Glomerular visceral epithelial cell (primary cell): ENCODE measurements at regions not wholly inside any gene's neighbourhood (a gene's known extent, or its start where the extent isn't known, plus 50 kb on each side); places are given as distances from the start of the nearest gene placed in this dataset.
"Not testable (repeated sequence)": the region's sequence is repeated elsewhere in the genome, so short reads cannot be mapped to it uniquely, and the experiment has no call there.

Source experiments
- DNase-seq: peaks from one replicate; pipeline ENCODE4 v3.0.0-alpha.2; 2016; ENCODE audit errors: extremely low spot score

DNA sequence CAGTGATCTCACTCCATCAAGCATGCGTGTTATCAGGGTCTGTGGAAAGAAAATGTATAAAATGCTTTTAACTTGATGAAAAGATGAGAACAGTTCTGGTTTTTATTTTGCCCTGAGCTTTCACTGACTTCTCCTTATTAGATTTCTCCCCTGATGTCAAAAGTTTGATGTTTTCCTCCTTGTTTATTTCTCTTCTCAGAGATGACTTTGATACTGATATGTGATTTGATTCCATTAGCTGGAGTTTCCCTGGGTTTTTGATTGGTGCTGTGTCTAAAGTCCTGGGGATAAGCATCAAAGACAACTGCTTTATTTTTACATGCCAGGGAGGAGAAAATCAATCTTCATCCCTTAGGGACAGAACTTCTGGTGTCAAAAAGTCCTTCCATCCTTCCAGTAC, 510.0 kb downstream of the KCTD16 start:
- DNase-seq: no peak

DNA sequence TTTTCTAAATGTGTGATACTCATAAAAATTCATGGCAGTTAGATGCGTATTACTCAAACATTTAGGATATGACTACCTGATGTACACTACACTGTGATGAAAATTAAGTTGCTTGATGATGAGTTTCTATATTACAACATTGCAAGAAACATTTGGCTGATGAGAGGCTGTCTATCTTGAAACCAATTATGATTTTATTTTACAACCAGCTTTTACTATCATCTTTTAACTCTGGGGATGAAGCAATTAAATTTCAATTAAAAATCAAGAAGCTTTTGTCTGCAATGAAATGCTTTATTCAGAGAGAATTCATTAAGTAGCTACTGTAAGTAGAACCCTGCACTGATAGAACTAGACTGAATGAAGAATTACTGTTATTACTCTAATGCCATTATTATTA, 500.4 kb downstream of the KCTD16 start:
- DNase-seq: no peak

DNA sequence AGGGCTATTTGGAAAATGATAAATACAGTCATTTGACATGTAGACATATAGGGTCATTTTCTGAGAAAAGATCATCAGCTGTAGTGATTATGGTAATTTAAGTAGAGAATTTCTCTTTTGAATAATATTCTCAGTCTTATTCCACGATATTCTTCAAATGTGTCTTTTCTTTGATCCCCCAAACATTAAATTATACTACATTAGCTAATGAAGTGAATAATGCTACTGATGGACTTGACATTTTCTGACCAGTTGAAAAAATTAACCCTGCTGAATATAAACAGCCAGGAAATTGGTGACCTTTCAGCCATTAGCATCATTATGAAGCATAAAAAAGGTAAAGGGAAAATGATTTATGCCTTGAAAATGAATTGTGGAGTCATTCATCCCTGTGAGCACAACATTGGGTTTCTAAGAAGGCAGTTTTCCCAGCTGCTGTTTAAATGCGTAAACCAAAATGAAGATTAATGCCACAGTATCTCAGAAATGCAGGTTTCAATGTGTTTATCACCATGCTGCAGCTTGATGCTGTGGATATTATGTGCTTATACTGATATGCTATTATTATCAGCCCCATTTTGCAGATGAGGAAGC, 489.1 kb downstream of the KCTD16 start:
- DNase-seq: no peak

DNA sequence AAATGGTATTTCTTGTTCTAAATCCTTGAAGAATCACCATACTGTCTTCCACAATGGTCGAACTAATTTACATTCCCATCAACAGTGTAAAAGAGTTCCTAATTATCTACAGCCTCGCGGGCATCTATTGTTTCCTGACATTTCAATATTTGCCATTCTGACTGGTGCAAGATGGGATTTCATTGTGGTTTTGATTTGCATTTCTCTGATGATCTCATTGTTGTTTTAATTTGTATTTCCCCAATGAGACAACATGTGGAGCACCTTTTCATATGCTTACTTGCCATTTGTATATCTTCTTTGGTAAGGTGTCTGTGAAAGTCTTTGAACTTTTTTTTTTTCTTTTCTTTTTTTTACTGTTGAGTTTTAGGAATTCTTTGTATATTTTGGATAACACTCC, 473.6 kb downstream of the KCTD16 start:
- no peak for DNase-seq

- no peak for DNase-seq
Measured at GRCh38 chr5:144638787-144639186, 468.1 kb downstream of the KCTD16 start.

DNA sequence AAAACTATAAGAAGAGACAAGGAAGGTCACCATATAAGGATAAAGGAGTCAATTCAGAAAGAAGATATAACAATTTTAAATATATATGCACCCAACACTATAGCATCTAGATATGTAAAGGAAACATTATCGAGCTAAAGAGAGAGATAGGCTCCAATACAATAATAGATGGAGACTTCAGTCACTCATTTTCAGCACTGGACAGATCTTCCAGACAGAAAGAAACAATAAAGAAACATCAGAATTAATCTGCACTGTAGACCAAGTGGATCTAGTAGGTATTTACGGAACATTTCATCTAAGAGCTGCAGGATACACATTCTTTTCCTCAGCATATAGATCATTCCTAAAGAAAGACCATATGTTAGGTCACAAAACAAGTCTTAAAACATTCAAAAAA, 463.5 kb downstream of the KCTD16 start:
- DNase-seq: no peak

DNA sequence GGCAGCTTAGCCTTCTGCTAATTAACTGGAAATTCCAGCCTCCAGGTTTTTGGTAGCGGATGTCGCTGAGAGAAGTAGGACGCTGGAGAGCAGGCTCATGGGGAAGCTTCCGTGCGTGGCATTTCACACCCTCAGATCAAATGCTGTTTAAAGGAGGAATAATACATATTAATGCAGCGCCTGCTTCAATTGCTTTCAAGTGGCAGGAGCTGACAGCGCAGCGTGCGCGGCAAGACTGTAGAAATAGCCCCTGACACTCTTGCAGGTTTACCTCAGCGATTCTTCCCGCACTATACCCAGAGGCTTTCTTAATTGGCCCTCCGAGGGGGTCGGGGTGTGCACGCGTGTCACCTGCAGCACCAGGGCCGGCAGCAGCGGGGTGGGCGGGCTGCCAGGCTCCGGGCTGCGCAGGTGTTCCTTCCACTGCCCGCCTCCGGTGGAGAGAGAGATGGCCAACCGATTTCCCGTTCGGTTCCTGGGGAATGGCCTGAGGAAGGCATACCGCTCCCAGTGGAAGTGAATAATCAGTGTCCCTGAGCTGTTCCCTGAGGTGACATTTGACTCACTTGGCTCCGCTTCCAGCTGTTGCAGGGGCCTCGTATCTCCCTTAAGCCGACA, 427.9 kb downstream of the KCTD16 start:
- peak; percentile 13 for DNase-seq

GRCh38 chr5:144596517-144596916, 425.8 kb downstream of the KCTD16 start:
- DNase-seq: no peak

DNA sequence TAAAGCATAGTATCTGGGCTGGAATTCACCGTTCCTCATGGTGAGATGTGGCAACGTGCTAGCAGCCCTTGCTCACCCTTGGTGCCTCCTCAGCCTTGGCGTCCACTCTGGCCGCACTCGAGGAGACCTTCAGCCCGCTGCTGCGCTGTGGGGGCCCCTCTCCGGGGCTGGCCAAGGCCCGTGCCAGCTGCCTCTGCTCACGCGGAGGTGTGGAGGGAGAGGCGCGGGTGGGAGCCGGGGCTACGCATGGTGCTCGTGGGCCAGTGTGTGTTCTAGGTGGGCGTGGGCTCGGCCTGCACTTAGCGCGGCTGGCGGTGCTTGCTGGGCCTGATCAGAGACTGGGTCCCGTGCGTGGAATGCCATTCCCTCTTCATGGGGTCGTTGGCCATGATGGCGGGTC, 424.2 kb downstream of the KCTD16 start:
- DNase-seq: no peak

DNA sequence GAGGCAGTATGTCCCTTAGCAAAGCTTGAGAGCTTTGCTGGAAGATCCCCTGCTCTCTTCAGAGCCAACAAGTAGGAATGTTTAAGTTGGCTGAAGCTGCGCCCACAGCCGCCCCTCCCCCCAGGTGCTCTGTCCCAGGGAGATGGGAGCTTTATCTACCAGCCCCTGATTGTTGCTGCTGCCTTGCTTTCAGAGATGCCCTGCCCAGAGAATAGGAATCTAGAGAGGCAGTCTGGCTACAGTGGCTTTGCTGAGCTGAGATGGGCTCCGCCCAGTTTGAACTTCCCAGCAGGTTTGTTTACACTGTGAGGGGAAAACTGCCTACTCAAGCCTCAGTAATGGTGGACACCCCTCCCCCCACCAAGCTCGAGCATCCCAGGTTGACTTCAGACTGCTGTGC, 423.6 kb downstream of the KCTD16 start:
- DNase-seq: not testable (repeated sequence)

GRCh38 chr5:144585681-144586080, 415.0 kb downstream of the KCTD16 start:
- DNase-seq: no peak

DNA sequence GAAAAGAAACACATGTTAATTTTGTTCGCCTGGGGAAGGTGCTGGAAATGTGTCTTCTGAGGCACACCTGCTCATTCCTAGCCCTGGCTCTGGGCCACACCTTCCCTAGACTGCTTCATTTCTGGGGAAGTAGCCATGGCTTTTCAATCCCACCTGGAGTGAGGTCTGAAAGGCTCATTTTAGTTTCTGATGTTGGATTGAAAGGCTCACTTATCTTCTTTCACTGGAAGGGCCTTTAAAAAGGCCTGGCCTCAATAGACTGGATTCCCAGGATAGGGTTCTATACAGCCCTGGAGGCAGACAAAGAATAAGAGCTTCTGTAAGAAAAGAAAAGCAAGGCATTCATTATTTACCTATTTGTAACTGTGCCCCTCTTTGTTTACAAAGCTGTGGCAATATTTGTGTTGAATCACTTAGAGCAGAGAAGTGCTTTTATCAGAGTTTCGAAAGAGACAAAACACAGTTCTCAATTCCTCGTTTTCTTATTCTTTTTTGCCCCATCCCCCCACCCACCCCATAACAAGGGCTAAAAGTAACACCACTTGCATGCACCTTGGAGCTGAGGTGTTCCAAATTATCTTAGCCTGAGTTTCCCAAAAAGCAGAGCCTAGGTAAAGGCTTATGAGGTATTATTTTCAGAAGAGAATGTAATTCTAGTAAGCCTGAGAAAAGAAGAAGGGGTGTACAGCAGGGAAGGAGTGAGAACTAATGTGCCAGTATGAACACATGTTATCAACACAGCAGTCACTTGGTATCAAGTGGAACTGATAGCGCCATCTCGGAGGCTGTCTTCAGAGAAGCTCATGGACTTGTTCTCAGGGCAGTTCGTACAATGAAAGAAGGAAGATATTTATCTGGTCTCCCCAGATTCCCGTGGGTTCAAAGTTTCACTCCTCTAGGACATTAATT, 413.1 kb downstream of the KCTD16 start:
- no peak for DNase-seq

- no peak for DNase-seq
Measured at GRCh38 chr5:144582066-144582465, 411.4 kb downstream of the KCTD16 start.

- DNase-seq: no peak
Measured at GRCh38 chr5:144581044-144581443, 410.4 kb downstream of the KCTD16 start.

- no peak for DNase-seq
Measured at GRCh38 chr5:144577676-144578075, 407.0 kb downstream of the KCTD16 start.

DNA sequence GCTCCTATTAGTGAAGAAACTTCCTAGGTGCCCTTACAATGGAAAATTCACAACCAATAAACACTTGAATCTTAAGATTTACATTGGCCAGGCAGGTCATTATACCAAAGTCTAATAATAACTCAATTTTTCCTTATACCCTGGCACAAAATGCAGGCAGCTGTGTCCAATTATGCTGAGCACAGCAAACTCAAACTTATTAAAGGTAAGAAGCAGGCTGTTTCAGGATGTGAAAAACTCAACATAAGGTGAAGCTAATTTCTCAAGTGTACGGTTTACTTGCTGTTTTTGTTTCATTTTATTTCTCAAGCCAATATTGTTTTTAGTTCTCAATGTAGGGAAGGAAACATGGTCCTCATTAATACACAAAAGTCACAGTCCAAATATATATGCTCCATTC, 405.1 kb downstream of the KCTD16 start:
- DNase-seq: no peak

- peak; percentile 15 for DNase-seq
Measured at GRCh38 chr5:144567421-144567780, 396.7 kb downstream of the KCTD16 start.

- DNase-seq: peak; percentile 18
Measured at GRCh38 chr5:144566747-144567420, 396.2 kb downstream of the KCTD16 start.

DNA sequence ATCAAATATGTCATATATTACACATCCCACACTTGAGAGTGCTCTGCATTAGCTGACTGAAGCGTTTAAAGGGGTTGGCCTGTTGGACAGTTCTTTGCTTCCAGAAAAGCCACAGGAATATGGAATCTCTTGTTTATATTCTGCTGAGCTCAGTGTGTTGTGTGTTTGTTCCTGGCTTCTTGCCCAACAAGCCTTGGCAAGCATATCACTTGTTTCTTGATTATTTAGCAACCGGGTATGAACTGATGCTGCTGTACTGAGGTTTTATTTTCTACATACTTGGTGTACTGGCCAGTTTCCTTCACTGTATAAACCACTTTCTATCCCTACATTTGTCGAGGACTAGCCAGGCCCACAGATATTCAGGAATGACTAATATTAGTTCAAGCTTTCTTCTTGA, 378.9 kb downstream of the KCTD16 start:
- DNase-seq: no peak

DNA sequence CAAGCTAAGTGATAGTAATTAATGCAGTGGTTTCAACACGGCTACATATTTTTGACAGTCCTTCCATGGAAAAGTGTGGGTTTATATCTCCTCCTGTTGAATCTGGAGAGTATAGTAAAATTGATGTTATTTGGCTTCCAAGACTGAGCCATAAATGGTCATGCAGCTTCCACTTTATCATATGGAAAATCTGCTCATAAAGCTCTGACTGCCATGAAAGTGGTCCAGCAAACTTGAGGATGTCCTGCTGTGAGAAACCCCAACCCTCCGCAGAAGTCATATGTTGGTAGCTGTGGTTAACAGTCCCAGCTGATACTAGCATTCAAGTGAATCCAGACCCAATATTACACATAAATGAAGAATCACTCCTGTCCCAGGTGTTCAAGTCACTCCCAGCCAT, 378.3 kb downstream of the KCTD16 start:
- DNase-seq: no peak

GRCh38 chr5:144547098-144547499, 376.4 kb downstream of the KCTD16 start:
- DNase-seq: no peak

- DNase-seq: no peak
Measured at GRCh38 chr5:144538845-144539244, 368.2 kb downstream of the KCTD16 start.
